PC-9 (cell line): ENCODE measurements at regions not wholly inside any gene's neighbourhood (a gene's known extent, or its start where the extent isn't known, plus 50 kb on each side); places are given as distances from the start of the nearest gene placed in this dataset.

Experiments
- BruUV-seq: library from RNA; stranded (reverse); fragments of 400-500 nt; replicated peaks from 2 replicates; lab custom pipeline; 2021; lab: Mats Ljungman, UMichigan
- CTCF ChIA-PET: fragments of 300-600 bp; sonication (Branson Sonifier 250); formaldehyde crosslinking; loops from one replicate; lab custom pipeline; 2022; ENCODE audit warnings: antibody characterized with exemption; lab: Charles Lee
- POLR2A ChIA-PET: fragments of 300-600 bp; sonication (Branson Sonifier 250); formaldehyde crosslinking; loops from one replicate; lab custom pipeline; 2022; ENCODE audit warnings: antibody characterized with exemption; ENCODE audit not compliant: unreplicated experiment; lab: Charles Lee
- DNase-seq, 2 experiments: peaks; one replicate each; pipeline versions ENCODE4 v3.0.0 to v3.0.0-alpha.2; 2015 to 2022; ENCODE audit warnings: mixed read lengths in 1 of 2
- H2AFZ ChIP-seq: fragments of 200-600 bp; sonication (generic); 2 replicates; pipeline ENCODE4 v1.8.1; 2017; ENCODE audit warnings: antibody characterized with exemption
- H3F3A ChIP-seq: fragments of 200-600 bp; sonication (generic); 2 replicates; pipeline ENCODE4 v1.8.1; 2017; ENCODE audit warnings: antibody characterized with exemption, mild to moderate bottlenecking, low read depth; ENCODE audit not compliant: insufficient read depth
- H3K27ac ChIP-seq: fragments of 200-600 bp; sonication (generic); 2 replicates; pipeline ENCODE4 v1.6.1; 2016; ENCODE audit warnings: mixed run types
- H3K27me3 ChIP-seq: fragments of 200-600 bp; sonication (generic); 2 replicates; pipeline ENCODE4 v1.6.1; 2016; ENCODE audit warnings: low read depth, mixed run types; ENCODE audit not compliant: insufficient read depth
- H3K36me3 ChIP-seq: fragments of 200-600 bp; sonication (generic); 2 replicates; pipeline ENCODE4 v1.6.1; 2016; ENCODE audit warnings: low read depth, mixed run types
- H3K4me1 ChIP-seq: fragments of 200-600 bp; sonication (generic); replicated peaks from 2 replicates; pipeline ENCODE4 v1.6.1; 2016; ENCODE audit warnings: mixed run types; ENCODE audit not compliant: insufficient read depth
- H3K4me2 ChIP-seq: fragments of 200-600 bp; sonication (generic); 2 replicates; pipeline ENCODE4 v1.6.1; 2017; ENCODE audit warnings: mixed run types
- H3K4me3 ChIP-seq: fragments of 200-600 bp; sonication (generic); 2 replicates; pipeline ENCODE4 v1.6.1; 2016; ENCODE audit warnings: mixed run types
- H3K79me2 ChIP-seq: fragments of 200-600 bp; sonication (generic); 2 replicates; pipeline ENCODE4 v1.6.1; 2017; ENCODE audit warnings: low read depth, mixed run types
- H3K9me2 ChIP-seq: fragments of 200-600 bp; sonication (generic); 2 replicates; pipeline ENCODE4 v1.8.1; 2017; ENCODE audit warnings: mild to moderate bottlenecking; ENCODE audit not compliant: insufficient read depth
- H3K9me3 ChIP-seq: fragments of 200-600 bp; sonication (generic); 2 replicates; pipeline ENCODE4 v1.8.1; 2016; ENCODE audit warnings: low read depth; ENCODE audit not compliant: insufficient read depth
- H4K20me1 ChIP-seq: fragments of 200-600 bp; sonication (generic); 2 replicates; pipeline ENCODE4 v1.8.1; 2017; ENCODE audit not compliant: insufficient read depth
- EZH2 ChIP-seq: fragments of 200-600 bp; sonication (generic); IDR thresholded peaks from 2 replicates; pipeline ENCODE4 v1.8.0; 2017; ENCODE audit warnings: antibody characterized with exemption, low read depth
- intact Hi-C: fragments of 100-400 bp; cut with micrococcal nuclease; formaldehyde crosslinking; loops from one replicate; pipeline ENCODE4 v1.10.0; 2022; ENCODE audit not compliant: unreplicated experiment
- TF ChIP-seq, protein P1 (sequence below): fragments of 200-600 bp; sonication (generic); conservative IDR thresholded peaks from 2 replicates; pipeline ENCODE4 v1.6.1; 2017; ENCODE audit warnings: mixed run types, antibody characterized with exemption, mild to moderate bottlenecking, moderate library complexity

DNA sequence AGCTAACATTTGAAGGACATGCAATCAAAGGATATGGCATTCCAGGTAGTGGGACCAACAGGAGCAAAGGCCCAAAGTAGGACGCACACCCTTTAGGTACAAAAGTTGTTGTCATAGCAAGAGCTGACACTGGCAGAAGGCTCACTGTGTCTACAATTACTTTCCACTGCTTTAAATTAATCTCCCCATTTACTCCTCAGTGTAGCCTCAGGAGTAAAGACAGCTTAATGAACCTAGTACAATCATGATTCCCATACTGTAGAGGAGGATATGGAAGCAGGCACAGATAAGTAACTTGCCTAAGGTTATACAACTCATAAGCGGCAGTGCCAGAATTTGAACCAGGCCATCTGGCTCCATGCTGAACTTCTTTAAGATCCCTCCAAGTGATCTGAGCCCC is 212.9 kb upstream of the SFSWAP start:
- Histone ChIP-seq H2AFZ (no peak overlapping the region), H3K9me2 (no peaks in the 10 kb centered on the region), H3K9me3 (no peaks in the 10 kb centered on the region), H3K79me2 (no peaks in the 10 kb centered on the region), H4K20me1 (no peaks in the 10 kb centered on the region), H3K36me3 (no peaks in the 10 kb centered on the region), H3K4me1 (no peaks in the 10 kb centered on the region), H3K27me3 (peaks cover 82% of the 10 kb centered on the region), H3F3A (no peaks in the 10 kb centered on the region), H3K4me2 (no peak overlapping the region), H3K27ac (no peak overlapping the region), H3K4me3 (no peak overlapping the region)
- ChIA-PET CTCF (no interaction called here), POLR2A (no interaction called here)
- BruUV-seq = no TSS peak
- intact Hi-C loops = no loop called here
- TF ChIP-seq, protein P1, sequence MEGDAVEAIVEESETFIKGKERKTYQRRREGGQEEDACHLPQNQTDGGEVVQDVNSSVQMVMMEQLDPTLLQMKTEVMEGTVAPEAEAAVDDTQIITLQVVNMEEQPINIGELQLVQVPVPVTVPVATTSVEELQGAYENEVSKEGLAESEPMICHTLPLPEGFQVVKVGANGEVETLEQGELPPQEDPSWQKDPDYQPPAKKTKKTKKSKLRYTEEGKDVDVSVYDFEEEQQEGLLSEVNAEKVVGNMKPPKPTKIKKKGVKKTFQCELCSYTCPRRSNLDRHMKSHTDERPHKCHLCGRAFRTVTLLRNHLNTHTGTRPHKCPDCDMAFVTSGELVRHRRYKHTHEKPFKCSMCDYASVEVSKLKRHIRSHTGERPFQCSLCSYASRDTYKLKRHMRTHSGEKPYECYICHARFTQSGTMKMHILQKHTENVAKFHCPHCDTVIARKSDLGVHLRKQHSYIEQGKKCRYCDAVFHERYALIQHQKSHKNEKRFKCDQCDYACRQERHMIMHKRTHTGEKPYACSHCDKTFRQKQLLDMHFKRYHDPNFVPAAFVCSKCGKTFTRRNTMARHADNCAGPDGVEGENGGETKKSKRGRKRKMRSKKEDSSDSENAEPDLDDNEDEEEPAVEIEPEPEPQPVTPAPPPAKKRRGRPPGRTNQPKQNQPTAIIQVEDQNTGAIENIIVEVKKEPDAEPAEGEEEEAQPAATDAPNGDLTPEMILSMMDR = no peak
- no peak for TF ChIP-seq EZH2
- no peak for DNase-seq

DNA sequence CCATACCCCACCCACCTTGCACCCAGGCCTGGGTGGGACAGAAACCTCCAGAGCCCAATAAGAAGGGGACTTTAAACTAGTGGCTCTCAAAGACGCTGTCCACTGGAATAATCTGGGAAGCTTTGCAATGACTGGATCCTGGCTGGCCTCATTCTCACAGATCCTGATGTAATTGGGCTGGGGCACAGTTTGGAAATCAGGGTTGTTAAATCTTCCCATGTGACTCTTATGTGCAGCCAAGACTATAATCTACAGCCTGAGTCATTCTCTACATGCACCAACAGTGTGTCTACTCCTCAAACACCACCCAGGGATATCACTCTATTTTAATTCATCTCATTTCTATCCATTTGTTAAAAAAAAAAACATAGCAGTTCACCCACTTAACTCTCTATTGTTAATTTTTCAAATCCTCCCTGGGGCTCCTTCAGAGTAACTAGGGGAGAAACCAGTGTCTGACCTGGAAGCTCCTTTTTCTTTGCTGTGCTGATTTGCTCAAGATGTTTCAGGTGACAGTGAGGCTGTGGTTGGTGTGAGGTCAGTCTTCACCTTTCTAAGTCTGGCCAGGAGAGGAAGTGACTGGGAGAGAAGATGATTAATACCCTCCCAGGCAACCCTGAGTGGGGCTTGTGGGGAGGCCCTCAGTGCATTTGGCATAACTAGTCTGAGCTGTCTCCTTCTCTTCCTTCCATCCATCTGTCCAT is 211.6 kb upstream of the SFSWAP start:
- Histone ChIP-seq H3K4me1 (no peaks in the 10 kb centered on the region), H3K9me3 (no peaks in the 10 kb centered on the region), H3K79me2 (no peaks in the 10 kb centered on the region), H2AFZ (no peak overlapping the region), H4K20me1 (no peaks in the 10 kb centered on the region), H3K27ac (no peak overlapping the region), H3K36me3 (no peaks in the 10 kb centered on the region), H3K4me2 (no peak overlapping the region), H3K9me2 (no peaks in the 10 kb centered on the region), H3F3A (no peaks in the 10 kb centered on the region), H3K4me3 (no peak overlapping the region), H3K27me3 (peaks cover 69% of the 10 kb centered on the region)
- CTCF ChIA-PET = no interaction called here
- TF ChIP-seq, protein P1 = no peak
- no peak for TF ChIP-seq EZH2
- POLR2A ChIA-PET = no interaction called here
- intact Hi-C loops = no loop called here
- DNase-seq = no peak
- no TSS peak for BruUV-seq

DNA sequence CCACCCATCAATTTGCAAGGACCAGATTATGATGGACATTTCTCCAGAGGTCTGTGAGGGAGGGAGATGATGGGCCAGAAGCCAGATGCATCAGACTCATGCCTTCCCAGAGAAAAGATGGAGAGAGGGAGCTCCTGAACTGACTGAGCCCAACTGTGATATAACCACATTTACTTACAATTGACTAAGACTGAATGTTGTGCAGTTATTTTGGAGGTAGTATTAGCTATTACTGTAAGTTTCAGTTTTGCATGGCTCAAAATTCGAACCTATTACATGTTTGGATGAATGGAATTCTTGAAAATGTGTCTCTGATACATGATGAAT is 211.1 kb upstream of the SFSWAP start:
- Histone ChIP-seq H3F3A (no peaks in the 10 kb centered on the region), H2AFZ (no peak overlapping the region), H3K9me2 (no peaks in the 10 kb centered on the region), H3K27me3 (peaks cover 64% of the 10 kb centered on the region), H3K4me2 (no peak overlapping the region), H3K79me2 (no peaks in the 10 kb centered on the region), H4K20me1 (no peaks in the 10 kb centered on the region), H3K27ac (no peak overlapping the region), H3K9me3 (no peaks in the 10 kb centered on the region), H3K4me1 (no peaks in the 10 kb centered on the region), H3K4me3 (no peak overlapping the region), H3K36me3 (no peaks in the 10 kb centered on the region)
- no TSS peak for BruUV-seq
- intact Hi-C loops = no loop called here
- no peak for DNase-seq
- CTCF ChIA-PET = no interaction called here
- POLR2A ChIA-PET = no interaction called here
- TF ChIP-seq, protein P1 = no peak
- no peak for TF ChIP-seq EZH2
